22Rv1 (cell line): ENCODE measurements at regions not wholly inside any gene's neighbourhood (a gene's known extent, or its start where the extent isn't known, plus 50 kb on each side); places are given as distances from the start of the nearest gene placed in this dataset.

ENCODE experiments used
- ZFX ChIP-seq: fragments of 450-650 bp; IDR thresholded peaks from 2 replicates; pipeline ENCODE4 v1.6.1; 2017; ENCODE audit warnings: antibody characterized with exemption, borderline replicate concordance
- TF ChIP-seq, protein P1 (sequence below): fragments of 450-650 bp; IDR thresholded peaks from 2 replicates; pipeline ENCODE4 v1.5.1; 2017; ENCODE audit warnings: mild to moderate bottlenecking

DNA sequence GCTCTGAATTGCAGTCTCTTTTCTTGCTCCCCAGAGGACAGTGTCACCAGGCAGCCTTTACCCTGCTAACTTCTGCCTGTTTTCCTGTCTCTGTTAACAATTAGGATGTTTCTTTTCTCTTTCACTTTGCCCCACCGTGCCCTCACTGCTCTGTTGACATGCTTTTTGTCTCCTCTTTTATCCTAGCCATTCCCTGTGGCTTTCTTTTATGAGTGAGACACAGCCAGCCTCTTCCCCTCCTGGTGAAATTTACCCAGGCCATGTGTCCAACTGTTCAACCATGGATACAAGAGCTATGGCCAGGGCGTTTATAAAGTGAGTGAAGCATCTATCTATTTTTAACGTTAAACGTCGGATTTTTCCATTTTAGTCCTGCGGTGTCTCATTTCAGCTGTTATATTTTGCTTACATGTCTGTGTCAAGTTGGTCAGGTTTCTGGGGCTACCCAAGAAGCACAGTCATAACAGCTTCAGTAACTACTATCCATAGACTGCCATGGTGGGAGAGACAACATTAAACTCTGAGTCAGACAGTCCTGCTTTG is 443.2 kb upstream of the AZI2 start:
- TF ChIP-seq, protein P1, sequence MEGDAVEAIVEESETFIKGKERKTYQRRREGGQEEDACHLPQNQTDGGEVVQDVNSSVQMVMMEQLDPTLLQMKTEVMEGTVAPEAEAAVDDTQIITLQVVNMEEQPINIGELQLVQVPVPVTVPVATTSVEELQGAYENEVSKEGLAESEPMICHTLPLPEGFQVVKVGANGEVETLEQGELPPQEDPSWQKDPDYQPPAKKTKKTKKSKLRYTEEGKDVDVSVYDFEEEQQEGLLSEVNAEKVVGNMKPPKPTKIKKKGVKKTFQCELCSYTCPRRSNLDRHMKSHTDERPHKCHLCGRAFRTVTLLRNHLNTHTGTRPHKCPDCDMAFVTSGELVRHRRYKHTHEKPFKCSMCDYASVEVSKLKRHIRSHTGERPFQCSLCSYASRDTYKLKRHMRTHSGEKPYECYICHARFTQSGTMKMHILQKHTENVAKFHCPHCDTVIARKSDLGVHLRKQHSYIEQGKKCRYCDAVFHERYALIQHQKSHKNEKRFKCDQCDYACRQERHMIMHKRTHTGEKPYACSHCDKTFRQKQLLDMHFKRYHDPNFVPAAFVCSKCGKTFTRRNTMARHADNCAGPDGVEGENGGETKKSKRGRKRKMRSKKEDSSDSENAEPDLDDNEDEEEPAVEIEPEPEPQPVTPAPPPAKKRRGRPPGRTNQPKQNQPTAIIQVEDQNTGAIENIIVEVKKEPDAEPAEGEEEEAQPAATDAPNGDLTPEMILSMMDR: no peak
- no peak for TF ChIP-seq ZFX
